HFF-Myc (cell line): ENCODE measurements at regions not wholly inside any gene's neighbourhood (a gene's known extent, or its start where the extent isn't known, plus 50 kb on each side); places are given as distances from the start of the nearest gene placed in this dataset.
"Not testable (repeated sequence)": the region's sequence is repeated elsewhere in the genome, so short reads cannot be mapped to it uniquely, and the experiment has no call there.

Source experiments
- DNase-seq: peaks from one replicate; pipeline ENCODE4 v3.0.0-alpha.2; 2011; ENCODE audit warnings: low read depth; ENCODE audit errors: extremely low read depth
- H3K4me3 ChIP-seq: replicated peaks from 2 replicates; pipeline ENCODE4 v1.5.1; 2011; ENCODE audit warnings: low read depth, mild to moderate bottlenecking, control low read depth, low read length
- TF ChIP-seq, protein P1 (sequence below): IDR thresholded peaks from 2 replicates; pipeline ENCODE4 v1.5.1; 2012; ENCODE audit warnings: mild to moderate bottlenecking, low read depth, low read length, control low read depth; ENCODE audit errors: missing control alignments

DNA sequence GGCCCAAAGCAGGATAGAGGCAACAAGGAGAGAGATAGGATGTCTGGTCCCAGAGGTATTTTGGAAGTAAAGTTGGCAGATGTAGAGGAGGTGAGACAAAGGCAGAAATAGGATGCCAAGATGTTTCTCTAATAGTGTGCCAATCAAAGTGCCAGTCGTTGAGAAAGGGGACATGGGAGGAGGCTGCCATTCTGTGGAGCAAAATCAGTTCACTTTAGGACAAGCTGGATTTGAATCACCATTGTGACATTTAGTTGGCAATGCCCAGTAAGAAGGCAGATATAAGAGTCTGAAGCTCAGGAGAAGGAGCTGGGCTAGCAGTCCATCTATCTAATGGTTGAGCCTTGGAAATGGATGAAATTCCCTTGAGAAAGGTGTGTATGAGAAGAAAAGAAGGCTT, 53.8 kb downstream of the ADRB2 start:
- H3K4me3 ChIP-seq: no peak overlapping the region
- DNase-seq: no peak
- TF ChIP-seq, protein P1, sequence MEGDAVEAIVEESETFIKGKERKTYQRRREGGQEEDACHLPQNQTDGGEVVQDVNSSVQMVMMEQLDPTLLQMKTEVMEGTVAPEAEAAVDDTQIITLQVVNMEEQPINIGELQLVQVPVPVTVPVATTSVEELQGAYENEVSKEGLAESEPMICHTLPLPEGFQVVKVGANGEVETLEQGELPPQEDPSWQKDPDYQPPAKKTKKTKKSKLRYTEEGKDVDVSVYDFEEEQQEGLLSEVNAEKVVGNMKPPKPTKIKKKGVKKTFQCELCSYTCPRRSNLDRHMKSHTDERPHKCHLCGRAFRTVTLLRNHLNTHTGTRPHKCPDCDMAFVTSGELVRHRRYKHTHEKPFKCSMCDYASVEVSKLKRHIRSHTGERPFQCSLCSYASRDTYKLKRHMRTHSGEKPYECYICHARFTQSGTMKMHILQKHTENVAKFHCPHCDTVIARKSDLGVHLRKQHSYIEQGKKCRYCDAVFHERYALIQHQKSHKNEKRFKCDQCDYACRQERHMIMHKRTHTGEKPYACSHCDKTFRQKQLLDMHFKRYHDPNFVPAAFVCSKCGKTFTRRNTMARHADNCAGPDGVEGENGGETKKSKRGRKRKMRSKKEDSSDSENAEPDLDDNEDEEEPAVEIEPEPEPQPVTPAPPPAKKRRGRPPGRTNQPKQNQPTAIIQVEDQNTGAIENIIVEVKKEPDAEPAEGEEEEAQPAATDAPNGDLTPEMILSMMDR: no peak

DNA sequence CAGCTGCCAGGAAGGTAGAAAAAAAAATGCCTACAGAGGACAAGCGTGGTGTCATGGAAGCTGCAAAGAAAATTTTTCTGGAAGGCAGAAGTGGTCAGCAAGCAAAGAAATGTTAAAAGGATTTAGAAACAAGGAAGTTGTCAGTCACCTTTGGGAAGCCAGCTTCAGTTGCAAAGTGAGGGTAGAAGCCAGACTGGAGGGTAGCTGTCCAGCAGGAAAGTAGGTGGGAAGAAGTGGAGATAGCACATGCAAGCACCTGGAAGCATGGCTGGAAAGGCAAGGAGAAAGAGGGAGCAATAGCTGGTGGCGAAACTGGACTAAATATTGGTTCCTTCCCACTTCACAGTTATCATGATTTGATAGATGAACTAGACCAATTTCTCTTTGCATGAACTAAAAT, 54.3 kb downstream of the ADRB2 start:
- TF ChIP-seq, protein P1: no peak
- no peak for DNase-seq
- no peak overlapping the region for H3K4me3 ChIP-seq

DNA sequence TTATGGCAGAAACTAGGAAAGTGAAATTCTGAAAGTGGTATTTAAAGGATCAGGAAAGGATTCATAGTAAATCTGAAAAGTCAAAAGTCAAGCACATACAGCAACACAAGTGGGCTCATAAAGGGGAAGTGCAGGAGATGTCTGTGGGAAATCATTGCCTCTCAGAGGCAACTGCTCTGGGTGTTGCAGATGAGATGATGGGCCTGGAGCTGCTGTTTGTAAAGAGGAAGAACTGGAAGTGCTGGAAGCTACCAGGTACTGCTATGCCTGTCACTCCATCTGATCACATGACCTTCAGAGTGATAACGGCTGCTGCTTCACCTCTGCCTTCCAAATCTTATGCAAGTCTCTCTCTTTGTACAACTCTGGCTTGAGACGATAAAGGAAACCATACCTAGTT, 55.9 kb downstream of the ADRB2 start:
- TF ChIP-seq, protein P1: no peak
- no peak for DNase-seq
- no peak overlapping the region for H3K4me3 ChIP-seq

DNA sequence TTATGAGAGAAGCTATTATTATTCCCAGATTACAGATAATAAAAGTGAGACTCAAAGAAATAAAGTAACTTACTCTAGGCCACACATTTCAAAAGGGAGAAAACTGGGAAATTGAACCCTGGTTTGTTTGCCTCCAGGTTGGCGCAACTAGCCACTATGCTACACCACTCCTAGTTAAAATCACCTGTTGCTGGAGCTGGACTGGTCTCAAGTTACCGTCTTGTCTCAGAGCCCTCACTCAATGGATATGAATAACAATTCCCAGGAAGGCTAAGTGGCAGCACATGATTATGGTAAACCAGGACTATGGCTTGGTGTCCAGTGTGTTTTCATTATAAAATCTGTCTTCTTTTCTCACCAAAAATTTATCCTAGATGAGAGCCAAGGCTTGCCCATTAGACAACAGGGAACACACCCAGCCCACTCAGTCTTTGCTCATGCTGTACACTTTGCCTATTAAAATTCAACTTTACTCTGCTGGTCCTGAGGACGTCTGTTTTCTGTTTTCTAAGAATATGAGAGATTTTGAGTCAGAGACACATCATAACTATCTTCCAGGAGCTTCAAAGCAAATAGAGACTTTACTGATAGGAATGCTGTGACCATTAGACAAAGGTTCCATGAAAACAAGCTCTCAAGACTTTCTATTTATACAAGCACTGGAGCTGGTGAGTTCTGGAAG, 58.1 kb downstream of the ADRB2 start:
- no peak for DNase-seq
- no peak overlapping the region for H3K4me3 ChIP-seq
- TF ChIP-seq, protein P1: no peak

DNA sequence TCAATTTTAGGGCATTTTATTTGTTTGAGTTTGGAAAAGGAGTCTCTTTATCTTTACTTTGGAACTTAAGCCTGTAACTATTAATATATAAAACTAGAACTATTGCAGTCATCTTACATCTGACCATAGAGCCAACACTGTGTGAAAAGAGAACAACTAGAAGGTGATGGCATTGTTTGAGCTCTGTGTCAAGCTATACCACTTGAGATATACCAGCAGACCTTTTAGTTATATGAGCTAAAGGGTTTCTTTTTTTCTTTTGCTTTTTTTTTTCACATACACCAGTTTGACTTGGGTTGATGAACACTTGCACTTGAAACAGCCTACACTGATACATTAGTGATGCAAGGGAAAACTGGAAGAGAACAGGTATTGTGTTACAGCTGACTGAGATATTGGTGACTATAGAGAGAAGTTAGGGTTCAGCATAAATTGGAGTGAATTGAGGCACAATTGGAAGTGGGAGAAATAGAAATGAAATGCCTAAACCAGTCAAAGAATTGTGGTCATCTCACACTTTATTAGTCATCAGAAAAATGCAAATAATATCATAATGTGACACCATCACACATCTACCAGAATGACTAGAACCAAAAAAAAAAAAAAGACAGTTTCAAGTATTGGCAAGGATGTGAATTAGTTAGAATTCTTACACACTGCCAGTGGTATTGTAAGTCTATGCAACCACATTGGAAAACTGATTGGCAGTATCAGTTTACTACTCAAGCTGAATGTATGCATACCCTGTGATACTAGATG, 60.9 kb downstream of the ADRB2 start:
- TF ChIP-seq, protein P1: no peak
- no peak overlapping the region for H3K4me3 ChIP-seq

DNA sequence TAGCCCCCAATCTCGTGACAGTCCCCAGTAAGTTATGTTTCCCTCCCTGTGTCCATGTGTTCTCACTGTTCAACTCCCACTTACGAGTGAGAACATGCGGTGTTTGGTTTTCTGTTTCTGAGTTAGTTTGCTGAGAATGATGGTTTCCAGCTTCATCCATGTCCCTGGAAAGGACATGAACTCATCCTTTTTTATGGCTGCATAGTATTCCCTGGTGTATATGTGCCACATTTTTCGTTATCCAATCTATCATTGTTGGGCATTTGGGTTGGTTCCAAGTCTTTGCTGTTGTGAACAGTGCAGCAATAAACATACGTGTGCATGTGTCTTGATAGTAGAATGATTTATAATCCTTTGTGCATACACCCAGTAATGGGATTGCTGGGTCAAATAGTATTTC, 63.5 kb downstream of the ADRB2 start:
- not testable (repeated sequence) for H3K4me3 ChIP-seq, DNase-seq

More for the DNA sequence above, 60.9 kb downstream of the ADRB2 start:
- no peak for DNase-seq

DNA sequence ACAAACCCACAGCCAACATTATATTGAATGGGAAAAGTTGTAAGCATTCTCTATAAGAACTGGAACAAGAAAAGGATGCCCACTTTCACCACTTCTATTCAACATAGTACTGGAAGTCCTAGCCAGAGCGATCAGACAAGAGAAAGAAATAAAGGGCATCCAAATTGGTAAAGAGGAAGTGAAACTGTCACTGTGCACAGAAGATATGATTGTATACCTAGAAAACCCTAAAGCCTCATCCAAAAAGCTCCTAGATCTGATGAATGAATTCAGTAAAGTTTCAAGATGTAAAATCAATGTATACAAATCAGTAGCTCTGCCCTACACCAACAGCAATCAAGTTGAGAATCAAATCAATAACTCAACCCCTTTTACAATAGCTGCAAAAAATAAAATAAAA, 69.0 kb downstream of the ADRB2 start:
- not testable (repeated sequence) for DNase-seq, H3K4me3 ChIP-seq

DNA sequence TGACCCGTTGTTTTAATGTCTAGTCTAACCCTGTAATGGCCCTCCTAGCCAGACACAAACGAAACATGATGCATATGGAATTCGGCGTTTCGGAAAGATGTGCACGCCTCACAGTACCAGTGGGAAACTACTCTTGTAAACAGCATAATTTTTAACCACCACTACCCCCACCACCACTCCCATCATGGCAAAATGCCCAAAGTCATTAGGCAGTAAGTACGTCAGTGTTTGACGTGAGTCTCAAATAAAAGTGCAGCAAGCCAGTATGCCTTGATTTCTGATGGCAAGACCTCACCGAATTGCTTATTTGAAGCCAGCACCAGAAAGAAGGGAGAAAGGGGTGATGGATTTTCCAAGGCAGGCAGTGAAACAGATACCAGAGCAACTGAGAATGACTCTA, 71.4 kb downstream of the ADRB2 start:
- TF ChIP-seq, protein P1: no peak
- no peak for DNase-seq
- no peak overlapping the region for H3K4me3 ChIP-seq
